Jurkat, Clone E6-1 (cell line): ENCODE measurements at regions not wholly inside any gene's neighbourhood (a gene's known extent, or its start where the extent isn't known, plus 50 kb on each side); places are given as distances from the start of the nearest gene placed in this dataset.

ENCODE experiments used
- DNase-seq: peaks from one replicate; pipeline ENCODE4 v3.0.0-alpha.2; 2011; ENCODE audit warnings: low read depth, low spot score
- H3K4me3 ChIP-seq: 2 replicates; pipeline ENCODE4 v1.5.1; 2011; ENCODE audit warnings: mild to moderate bottlenecking, low read length, control low read depth, moderate library complexity

- DNase-seq, result peak; percentile 79
- peak overlapping the region; percentile 16 for H3K4me3 ChIP-seq
These were observed 81.6 kb upstream of the MED13L start for GRCh38 chr12:116358893-116359761.

GRCh38 chr12:116360579-116361413 is 83.3 kb upstream of the MED13L start:
- H3K4me3 ChIP-seq, result peak overlapping the region; percentile 13
- DNase-seq, result peak; percentile 65

GRCh38 chr12:116361414-116362223 is 84.1 kb upstream of the MED13L start:
- no peak overlapping the region for H3K4me3 ChIP-seq
- DNase-seq, result peak; percentile 93

GRCh38 chr12:116365114-116365513 is 87.6 kb upstream of the MED13L start:
- H3K4me3 ChIP-seq, result no peak overlapping the region
- DNase-seq, result no peak

- DNase-seq, result no peak
- no peak overlapping the region for H3K4me3 ChIP-seq
These were observed 88.3 kb upstream of the MED13L start for GRCh38 chr12:116365606-116366455.

- no peak overlapping the region for H3K4me3 ChIP-seq
- DNase-seq, result no peak
These were observed 88.9 kb upstream of the MED13L start for GRCh38 chr12:116366456-116366776.

- no peak for DNase-seq
- no peak overlapping the region for H3K4me3 ChIP-seq
These were observed 89.3 kb upstream of the MED13L start for GRCh38 chr12:116366824-116367223.

- no peak overlapping the region for H3K4me3 ChIP-seq
- no peak for DNase-seq
These were observed 91.0 kb upstream of the MED13L start for GRCh38 chr12:116368196-116369194.

GRCh38 chr12:116370004-116370404 is 92.5 kb upstream of the MED13L start:
- no peak for DNase-seq
- H3K4me3 ChIP-seq, result no peak overlapping the region

- no peak overlapping the region for H3K4me3 ChIP-seq
- DNase-seq, result no peak
These were observed 93.5 kb upstream of the MED13L start for GRCh38 chr12:116370886-116371580.

- DNase-seq, result no peak
- H3K4me3 ChIP-seq, result no peak overlapping the region
These were observed 95.3 kb upstream of the MED13L start for GRCh38 chr12:116372815-116373214.

- DNase-seq, result no peak
- no peak overlapping the region for H3K4me3 ChIP-seq
These were observed 96.2 kb upstream of the MED13L start for GRCh38 chr12:116373572-116374206.

GRCh38 chr12:116374207-116374606 is 96.7 kb upstream of the MED13L start:
- no peak for DNase-seq
- H3K4me3 ChIP-seq, result no peak overlapping the region

GRCh38 chr12:116375278-116375842 is 97.9 kb upstream of the MED13L start:
- H3K4me3 ChIP-seq, result no peak overlapping the region
- DNase-seq, result no peak

GRCh38 chr12:116376354-116377193 is 99.1 kb upstream of the MED13L start:
- no peak for DNase-seq
- H3K4me3 ChIP-seq, result no peak overlapping the region
